ENCODE measurements at regions not wholly inside any gene's neighbourhood (a gene's known extent, or its start where the extent isn't known, plus 50 kb on each side); places are given as distances from the start of the nearest gene placed in this dataset.

DNA sequence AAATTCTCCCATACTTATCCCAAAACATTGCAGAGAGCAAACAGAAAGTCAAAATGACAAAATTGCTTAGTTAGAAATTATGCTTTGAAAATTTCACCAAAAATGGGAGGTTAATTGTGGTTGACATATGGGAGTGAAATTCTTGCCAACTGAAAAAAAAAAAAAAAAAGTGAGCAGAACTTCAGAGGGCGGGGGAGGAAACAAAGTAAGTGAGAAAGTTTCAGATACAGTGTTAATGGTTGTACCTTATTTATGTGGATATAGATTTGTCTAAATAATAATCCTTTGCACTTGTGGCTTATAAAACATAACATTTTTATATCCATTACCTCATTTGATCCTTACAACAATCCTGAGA, 91.5 kb upstream of the RAP2B start:
- TF ChIP-seq POLR2AphosphoS5 (IDR thresholded peaks at IDR 0.05): no peak
- TF ChIP-seq, protein P1, sequence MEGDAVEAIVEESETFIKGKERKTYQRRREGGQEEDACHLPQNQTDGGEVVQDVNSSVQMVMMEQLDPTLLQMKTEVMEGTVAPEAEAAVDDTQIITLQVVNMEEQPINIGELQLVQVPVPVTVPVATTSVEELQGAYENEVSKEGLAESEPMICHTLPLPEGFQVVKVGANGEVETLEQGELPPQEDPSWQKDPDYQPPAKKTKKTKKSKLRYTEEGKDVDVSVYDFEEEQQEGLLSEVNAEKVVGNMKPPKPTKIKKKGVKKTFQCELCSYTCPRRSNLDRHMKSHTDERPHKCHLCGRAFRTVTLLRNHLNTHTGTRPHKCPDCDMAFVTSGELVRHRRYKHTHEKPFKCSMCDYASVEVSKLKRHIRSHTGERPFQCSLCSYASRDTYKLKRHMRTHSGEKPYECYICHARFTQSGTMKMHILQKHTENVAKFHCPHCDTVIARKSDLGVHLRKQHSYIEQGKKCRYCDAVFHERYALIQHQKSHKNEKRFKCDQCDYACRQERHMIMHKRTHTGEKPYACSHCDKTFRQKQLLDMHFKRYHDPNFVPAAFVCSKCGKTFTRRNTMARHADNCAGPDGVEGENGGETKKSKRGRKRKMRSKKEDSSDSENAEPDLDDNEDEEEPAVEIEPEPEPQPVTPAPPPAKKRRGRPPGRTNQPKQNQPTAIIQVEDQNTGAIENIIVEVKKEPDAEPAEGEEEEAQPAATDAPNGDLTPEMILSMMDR (IDR thresholded peaks at IDR 0.05): no peak
- no peak for TF ChIP-seq EP300 (IDR thresholded peaks at IDR 0.05)
- no peak for TF ChIP-seq POLR2A (IDR thresholded peaks at IDR 0.05)
